KOPT-K1 (cell line): ENCODE measurements at regions not wholly inside any gene's neighbourhood (a gene's known extent, or its start where the extent isn't known, plus 50 kb on each side); places are given as distances from the start of the nearest gene placed in this dataset.
A peak's percentile ranks its signal among the peaks of the same experiment; 100 is the strongest.
"Not testable (repeated sequence)": the region's sequence is repeated elsewhere in the genome, so short reads cannot be mapped to it uniquely, and the experiment has no call there.

Experiments used
- H3K27ac ChIP-seq: fragments of 200-600 bp; sonication (generic); 2 replicates; pipeline ENCODE4 v1.5.1; 2016; ENCODE audit warnings: antibody characterized with exemption, mild to moderate bottlenecking, low read depth, low read length; ENCODE audit not compliant: poor library complexity, severe bottlenecking
- H3K36me3 ChIP-seq: fragments of 200-600 bp; sonication (generic); 2 replicates; pipeline ENCODE4 v1.5.1; 2017; ENCODE audit warnings: antibody characterized with exemption, mild to moderate bottlenecking, low read length, moderate library complexity; ENCODE audit not compliant: insufficient read depth
- H3K9me3 ChIP-seq: fragments of 200-600 bp; sonication (generic); 2 replicates; pipeline ENCODE4 v1.5.1; 2017; ENCODE audit warnings: antibody characterized with exemption, low read length, mild to moderate bottlenecking; ENCODE audit not compliant: insufficient read depth, poor library complexity, severe bottlenecking

- Histone ChIP-seq H3K27ac (no peak overlapping the region), H3K9me3 (no peaks in the 10 kb centered on the region), H3K36me3 (no peaks in the 10 kb centered on the region)
Observed at GRCh38 chr14:106635569-106635968, 1109.2 kb downstream of the TMEM121 start.

GRCh38 chr14:106638786-106639452 lies 1112.5 kb downstream of the TMEM121 start:
- H3K27ac ChIP-seq, result peak overlapping the region; percentile 51
- H3K36me3 ChIP-seq, H3K9me3 ChIP-seq: not testable (repeated sequence)

GRCh38 chr14:106642090-106642489 lies 1115.7 kb downstream of the TMEM121 start:
- no peaks in the 10 kb centered on the region for H3K9me3 ChIP-seq
- H3K27ac ChIP-seq, result no peak overlapping the region

GRCh38 chr14:106642971-106643370 lies 1116.6 kb downstream of the TMEM121 start:
- H3K27ac ChIP-seq, H3K9me3 ChIP-seq: not testable (repeated sequence)

More at GRCh38 chr14:106642090-106642489, 1115.7 kb downstream of the TMEM121 start:
- no peaks in the 10 kb centered on the region for H3K36me3 ChIP-seq

GRCh38 chr14:106648874-106649273 lies 1122.5 kb downstream of the TMEM121 start:
- H3K9me3 ChIP-seq, H3K27ac ChIP-seq: not testable (repeated sequence)

More at GRCh38 chr14:106642971-106643370, 1116.6 kb downstream of the TMEM121 start:
- not testable (repeated sequence) for H3K36me3 ChIP-seq

GRCh38 chr14:106651016-106651415 lies 1124.6 kb downstream of the TMEM121 start:
- Histone ChIP-seq H3K27ac (no peak overlapping the region), H3K9me3 (peaks cover 5% of the 10 kb centered on the region), H3K36me3 (no peaks in the 10 kb centered on the region)

More at GRCh38 chr14:106648874-106649273, 1122.5 kb downstream of the TMEM121 start:
- H3K36me3 ChIP-seq, result not testable (repeated sequence)

- H3K9me3 ChIP-seq, result peaks cover 9% of the 10 kb centered on the region
- no peaks in the 10 kb centered on the region for H3K36me3 ChIP-seq
- no peak overlapping the region for H3K27ac ChIP-seq
Observed at GRCh38 chr14:106652494-106652893, 1126.1 kb downstream of the TMEM121 start.

DNA sequence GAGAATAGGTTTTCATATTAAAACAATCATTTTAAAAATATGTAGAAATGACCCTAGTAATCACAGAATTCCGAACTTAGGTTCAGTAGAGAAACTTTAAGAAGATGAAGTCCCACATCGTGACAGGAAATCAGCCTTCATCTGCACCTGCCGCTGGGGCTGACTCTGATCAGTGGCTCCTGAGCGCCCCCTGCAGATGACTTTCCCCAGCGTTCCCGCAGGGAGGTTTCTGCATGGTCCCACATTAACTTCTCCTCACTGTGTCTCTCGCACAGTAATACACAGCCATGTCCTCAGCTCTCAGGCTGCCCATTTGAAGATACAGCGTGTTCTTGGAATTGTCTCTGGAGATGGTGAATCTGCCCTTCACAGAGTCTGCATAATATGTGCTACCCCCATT lies 1131.1 kb downstream of the TMEM121 start:
- H3K27ac ChIP-seq, result peak overlapping the region; percentile 90

DNA sequence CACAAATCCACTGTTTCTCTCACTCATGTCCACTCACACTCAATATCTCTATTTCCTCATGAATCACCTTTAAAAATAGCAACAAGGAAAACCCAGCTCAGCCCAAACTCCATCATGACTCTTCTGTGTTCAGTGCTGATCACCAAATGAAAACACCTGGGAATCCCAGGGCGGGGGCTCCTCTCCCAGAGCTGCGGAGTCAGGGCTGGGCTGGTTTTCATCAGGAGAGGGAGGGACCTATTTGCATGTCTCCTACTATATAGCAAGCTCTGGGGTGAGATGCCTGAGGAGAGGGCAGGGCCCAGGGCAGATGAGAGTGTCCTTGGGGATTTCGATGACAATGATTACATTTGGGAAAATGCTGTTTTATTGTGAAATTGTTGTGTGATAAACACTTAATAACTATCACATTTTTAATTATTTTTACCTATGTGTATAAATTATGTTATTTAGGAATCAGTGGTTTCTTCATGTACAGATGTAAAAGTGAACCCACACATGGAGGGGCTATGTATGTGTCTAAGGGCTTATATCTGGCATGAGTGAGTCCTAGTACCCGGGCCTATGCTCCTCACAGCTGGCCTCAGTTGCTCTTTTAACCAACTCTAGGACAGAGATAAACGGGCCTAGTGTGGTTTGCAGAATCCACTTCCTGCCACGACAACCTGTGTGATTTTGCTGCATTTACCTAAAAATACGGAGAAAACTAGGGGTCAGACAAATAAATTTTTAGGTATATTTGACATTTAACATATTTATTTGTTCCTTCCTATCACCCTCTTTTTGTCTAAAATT lies 1131.9 kb downstream of the TMEM121 start:
- not testable (repeated sequence) for H3K36me3 ChIP-seq, H3K9me3 ChIP-seq
- H3K27ac ChIP-seq, result peak overlapping the region; percentile 90

More for the DNA sequence above, 1131.1 kb downstream of the TMEM121 start:
- H3K36me3 ChIP-seq, result no peaks in the 10 kb centered on the region
- H3K9me3 ChIP-seq, result peaks cover 4% of the 10 kb centered on the region

DNA sequence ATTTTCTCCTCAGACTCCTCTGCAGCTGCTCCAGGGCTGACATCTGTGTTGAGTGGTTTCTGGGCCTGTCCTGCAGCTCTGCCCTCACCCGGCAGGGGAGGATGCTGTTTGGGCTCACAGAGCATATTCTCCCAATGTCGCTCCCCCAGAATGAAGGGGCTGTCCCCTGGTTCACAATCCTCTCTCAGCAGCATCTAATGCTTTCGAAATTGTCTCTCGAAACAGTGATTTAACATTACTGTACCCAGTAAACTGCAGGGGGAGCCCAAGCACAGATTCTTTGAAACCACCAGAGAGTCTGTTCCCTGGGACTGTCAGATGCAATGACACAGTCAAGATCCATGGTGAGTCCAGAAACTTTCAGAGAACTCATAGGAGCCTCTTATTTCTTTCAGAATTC lies 1135.2 kb downstream of the TMEM121 start:
- not testable (repeated sequence) for H3K36me3 ChIP-seq
- Histone ChIP-seq H3K27ac (peak overlapping the region; percentile 90), H3K9me3 (peaks cover 16% of the 10 kb centered on the region)

DNA sequence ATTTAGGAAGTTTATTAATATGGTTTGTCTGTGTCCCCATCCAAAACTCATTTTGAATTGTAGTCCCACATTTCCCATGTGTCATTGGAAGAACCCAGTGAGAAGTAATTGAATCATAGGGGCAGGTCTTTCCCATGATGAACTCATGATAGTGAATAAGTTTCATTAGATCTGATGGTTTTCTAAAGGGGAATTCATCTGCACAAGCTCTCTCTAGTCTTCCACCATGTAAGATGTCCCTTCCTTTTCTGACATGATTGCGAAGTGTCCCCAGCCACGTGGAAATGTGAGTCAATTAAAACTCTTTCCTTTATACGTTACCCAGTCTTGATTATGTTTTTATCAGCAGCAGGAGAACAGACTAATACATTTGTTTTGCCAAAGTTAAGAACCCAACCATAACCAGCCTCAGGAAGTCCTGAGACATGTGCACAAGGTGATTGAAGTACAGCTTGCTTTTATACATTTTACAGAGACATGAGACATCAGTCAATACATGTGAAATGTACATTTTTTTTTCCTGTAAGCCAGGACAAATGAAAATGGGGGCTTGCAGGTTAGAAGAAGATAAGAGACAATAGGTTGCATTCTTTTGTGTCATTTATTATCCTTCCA lies 1136.7 kb downstream of the TMEM121 start:
- peaks cover 16% of the 10 kb centered on the region for H3K9me3 ChIP-seq

GRCh38 chr14:106663805-106664410 lies 1137.5 kb downstream of the TMEM121 start:
- Histone ChIP-seq H3K9me3 (peaks cover 16% of the 10 kb centered on the region), H3K27ac (peak overlapping the region; percentile 90)
- H3K36me3 ChIP-seq, result not testable (repeated sequence)

More for the DNA sequence above, 1136.7 kb downstream of the TMEM121 start:
- Histone ChIP-seq H3K27ac (peak overlapping the region; percentile 90), H3K36me3 (no peaks in the 10 kb centered on the region)

- peak overlapping the region; percentile 53 for H3K27ac ChIP-seq
- H3K36me3 ChIP-seq, result no peaks in the 10 kb centered on the region
- H3K9me3 ChIP-seq, result peaks cover 16% of the 10 kb centered on the region
Observed at GRCh38 chr14:106665814-106666213, 1139.4 kb downstream of the TMEM121 start.

- no peaks in the 10 kb centered on the region for H3K36me3 ChIP-seq
- peaks cover 16% of the 10 kb centered on the region for H3K9me3 ChIP-seq
- H3K27ac ChIP-seq, result peak overlapping the region; percentile 53
Observed at GRCh38 chr14:106666341-106666740, 1140.0 kb downstream of the TMEM121 start.

DNA sequence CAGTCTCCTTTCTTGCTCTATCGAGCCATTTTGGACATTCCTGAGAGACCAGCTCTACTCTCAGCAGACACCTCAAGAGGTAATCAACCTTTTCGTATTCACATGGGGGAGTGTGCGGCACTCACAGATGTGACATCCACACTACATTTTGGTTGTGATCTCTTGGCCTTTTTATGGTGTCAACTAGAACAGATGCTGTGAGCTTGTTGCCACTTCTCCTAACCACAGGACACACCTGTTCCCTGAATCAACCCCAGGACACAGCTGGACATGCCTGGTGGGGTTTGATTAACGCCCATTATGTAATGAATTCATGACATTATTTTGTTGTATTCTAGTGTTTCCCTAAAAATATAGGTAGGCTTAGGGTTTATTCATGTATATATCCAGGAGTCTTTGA lies 1143.6 kb downstream of the TMEM121 start:
- no peaks in the 10 kb centered on the region for H3K9me3 ChIP-seq
- no peaks in the 10 kb centered on the region for H3K36me3 ChIP-seq
- peak overlapping the region; percentile 28 for H3K27ac ChIP-seq
